ENCODE measurements at regions not wholly inside any gene's neighbourhood (a gene's known extent, or its start where the extent isn't known, plus 50 kb on each side); places are given as distances from the start of the nearest gene placed in this dataset.

- TF ChIP-seq, protein P1, sequence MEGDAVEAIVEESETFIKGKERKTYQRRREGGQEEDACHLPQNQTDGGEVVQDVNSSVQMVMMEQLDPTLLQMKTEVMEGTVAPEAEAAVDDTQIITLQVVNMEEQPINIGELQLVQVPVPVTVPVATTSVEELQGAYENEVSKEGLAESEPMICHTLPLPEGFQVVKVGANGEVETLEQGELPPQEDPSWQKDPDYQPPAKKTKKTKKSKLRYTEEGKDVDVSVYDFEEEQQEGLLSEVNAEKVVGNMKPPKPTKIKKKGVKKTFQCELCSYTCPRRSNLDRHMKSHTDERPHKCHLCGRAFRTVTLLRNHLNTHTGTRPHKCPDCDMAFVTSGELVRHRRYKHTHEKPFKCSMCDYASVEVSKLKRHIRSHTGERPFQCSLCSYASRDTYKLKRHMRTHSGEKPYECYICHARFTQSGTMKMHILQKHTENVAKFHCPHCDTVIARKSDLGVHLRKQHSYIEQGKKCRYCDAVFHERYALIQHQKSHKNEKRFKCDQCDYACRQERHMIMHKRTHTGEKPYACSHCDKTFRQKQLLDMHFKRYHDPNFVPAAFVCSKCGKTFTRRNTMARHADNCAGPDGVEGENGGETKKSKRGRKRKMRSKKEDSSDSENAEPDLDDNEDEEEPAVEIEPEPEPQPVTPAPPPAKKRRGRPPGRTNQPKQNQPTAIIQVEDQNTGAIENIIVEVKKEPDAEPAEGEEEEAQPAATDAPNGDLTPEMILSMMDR (IDR thresholded peaks at IDR 0.05; ENCODE audit: extremely low read depth, missing control alignments): no peak
- DNase-seq (ENCODE audit: low spot score): no peak
Observed at GRCh38 chr13:64289702-64290101, 2874.1 kb upstream of the PCDH20 start.

DNA sequence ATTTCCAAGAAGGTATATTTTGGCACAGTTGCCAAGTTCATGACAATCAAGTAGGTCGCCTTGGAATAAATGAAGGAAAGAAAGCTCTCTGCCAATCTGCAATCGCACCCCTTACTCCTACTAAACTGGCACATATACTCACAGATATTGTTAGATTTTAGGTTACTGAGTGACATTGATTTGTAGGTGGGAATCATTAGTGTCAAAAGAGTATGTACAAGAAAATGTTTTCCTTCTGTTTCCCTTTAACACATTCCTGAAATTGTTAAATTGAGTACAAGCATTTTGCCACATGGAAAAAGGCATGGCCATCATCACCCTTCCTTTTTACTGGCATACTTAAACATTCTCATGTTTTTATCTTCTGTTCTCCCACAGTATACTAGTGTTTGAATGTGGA lies 2868.3 kb upstream of the PCDH20 start:
- TF ChIP-seq, protein P1 (IDR thresholded peaks at IDR 0.05; ENCODE audit: extremely low read depth, missing control alignments): no peak
- no peak for DNase-seq (ENCODE audit: low spot score)

DNA sequence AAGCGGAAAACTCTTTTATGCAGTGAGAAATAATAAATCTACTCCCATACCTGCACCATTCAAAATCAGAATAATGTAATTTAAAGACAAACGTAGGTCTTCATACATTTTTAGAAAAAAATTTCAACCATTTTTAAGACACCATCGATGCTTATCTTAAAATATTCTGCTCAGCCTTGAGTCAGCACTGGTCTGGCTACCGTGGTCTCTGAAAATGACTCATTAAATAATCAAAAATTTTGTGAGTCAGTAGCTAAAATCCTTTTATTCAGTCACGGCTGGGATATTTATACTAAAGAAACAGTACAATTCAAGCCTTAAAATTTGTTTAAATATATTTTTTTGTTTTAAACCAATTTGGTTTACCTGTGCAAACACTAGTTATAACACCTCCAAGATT lies 2862.8 kb upstream of the PCDH20 start:
- TF ChIP-seq, protein P1 (IDR thresholded peaks at IDR 0.05; ENCODE audit: extremely low read depth, missing control alignments): no peak
- DNase-seq (ENCODE audit: low spot score): no peak

GRCh38 chr13:64277097-64277496 lies 2861.4 kb upstream of the PCDH20 start:
- DNase-seq (ENCODE audit: low spot score): no peak
- TF ChIP-seq, protein P1 (IDR thresholded peaks at IDR 0.05; ENCODE audit: extremely low read depth, missing control alignments): no peak

DNA sequence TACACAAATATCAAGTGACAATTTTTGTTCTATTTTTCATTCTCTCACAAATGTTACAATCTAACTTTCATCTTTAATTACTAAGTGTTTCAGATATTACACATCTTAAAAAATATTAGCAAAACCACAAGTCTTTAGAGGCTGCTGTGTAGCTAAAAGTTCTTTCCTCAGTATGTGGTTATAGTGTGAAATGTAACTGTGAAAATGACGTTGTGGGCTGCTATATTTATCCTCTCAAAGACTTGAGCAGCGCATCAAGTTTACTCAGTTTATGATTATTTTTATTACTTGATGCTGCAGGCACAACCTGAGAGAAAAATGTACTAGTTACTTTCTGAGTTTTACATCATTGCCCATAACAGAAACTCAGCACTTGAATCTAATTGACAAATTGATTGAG lies 2860.6 kb upstream of the PCDH20 start:
- DNase-seq (ENCODE audit: low spot score): no peak
- TF ChIP-seq, protein P1 (IDR thresholded peaks at IDR 0.05; ENCODE audit: extremely low read depth, missing control alignments): no peak

- TF ChIP-seq, protein P1 (IDR thresholded peaks at IDR 0.05; ENCODE audit: extremely low read depth, missing control alignments): no peak
- no peak for DNase-seq (ENCODE audit: low spot score)
Observed at GRCh38 chr13:64274481-64275217, 2859.0 kb upstream of the PCDH20 start.

- no peak for DNase-seq (ENCODE audit: low spot score)
- TF ChIP-seq, protein P1 (IDR thresholded peaks at IDR 0.05; ENCODE audit: extremely low read depth, missing control alignments): no peak
Observed at GRCh38 chr13:64273780-64274179, 2858.1 kb upstream of the PCDH20 start.
